DMS153 (cell line): ENCODE measurements at regions not wholly inside any gene's neighbourhood (a gene's known extent, or its start where the extent isn't known, plus 50 kb on each side); places are given as distances from the start of the nearest gene placed in this dataset.
"Not testable (repeated sequence)": the region's sequence is repeated elsewhere in the genome, so short reads cannot be mapped to it uniquely, and the experiment has no call there.

Source experiments
- DNase-seq: peaks from one replicate; lab custom pipeline; 2025; lab: John Stamatoyannopoulos, UW

GRCh38 chr11:133638921-133639320 is 106.6 kb upstream of the OPCML start:
- DNase-seq, result no peak

GRCh38 chr11:133636711-133637355 is 104.5 kb upstream of the OPCML start:
- DNase-seq, result peak; percentile 37

GRCh38 chr11:133635244-133635739 is 103.0 kb upstream of the OPCML start:
- peak; percentile 60 for DNase-seq

GRCh38 chr11:133628371-133628770 is 96.1 kb upstream of the OPCML start:
- not testable (repeated sequence) for DNase-seq

GRCh38 chr11:133621611-133622010 is 89.3 kb upstream of the OPCML start:
- no peak for DNase-seq

GRCh38 chr11:133619973-133620372 is 87.7 kb upstream of the OPCML start:
- DNase-seq, result peak; percentile 33

- DNase-seq, result no peak
Measured at GRCh38 chr11:133619397-133619796, 87.1 kb upstream of the OPCML start.

GRCh38 chr11:133618544-133618943 is 86.2 kb upstream of the OPCML start:
- DNase-seq, result no peak

GRCh38 chr11:133608496-133608895 is 76.2 kb upstream of the OPCML start:
- no peak for DNase-seq

GRCh38 chr11:133606124-133606523 is 73.8 kb upstream of the OPCML start:
- no peak for DNase-seq

- no peak for DNase-seq
Measured at GRCh38 chr11:133605482-133605881, 73.2 kb upstream of the OPCML start.

- DNase-seq, result no peak
Measured at GRCh38 chr11:133601641-133602040, 69.3 kb upstream of the OPCML start.

- no peak for DNase-seq
Measured at GRCh38 chr11:133600786-133601185, 68.5 kb upstream of the OPCML start.

- no peak for DNase-seq
Measured at GRCh38 chr11:133600306-133600705, 68.0 kb upstream of the OPCML start.

- no peak for DNase-seq
Measured at GRCh38 chr11:133598906-133599305, 66.6 kb upstream of the OPCML start.

GRCh38 chr11:133597236-133597635 is 64.9 kb upstream of the OPCML start:
- DNase-seq, result no peak

- no peak for DNase-seq
Measured at GRCh38 chr11:133595998-133596590, 63.8 kb upstream of the OPCML start.

- DNase-seq, result no peak
Measured at GRCh38 chr11:133593036-133593435, 60.7 kb upstream of the OPCML start.

- DNase-seq, result no peak
Measured at GRCh38 chr11:133586903-133587517, 54.7 kb upstream of the OPCML start.

GRCh38 chr11:133582750-133583149 is 50.4 kb upstream of the OPCML start:
- no peak for DNase-seq

- DNase-seq, result no peak
Measured at GRCh38 chr11:133582326-133582725, 50.0 kb upstream of the OPCML start.
